HCT116 (cell line): ENCODE measurements at regions not wholly inside any gene's neighbourhood (a gene's known extent, or its start where the extent isn't known, plus 50 kb on each side); places are given as distances from the start of the nearest gene placed in this dataset.

Source experiments
- ATAC-seq: fragments of 200-7000 bp; cut with Tn5 transposase; 2 replicates; pipeline ENCODE4 v1.9.1; 2020; ENCODE audit warnings: mild to moderate bottlenecking, moderate library complexity
- BruUV-seq: library from RNA; stranded (reverse); fragments of 400-500 nt; replicated peaks from 2 replicates; lab custom pipeline; 2021; lab: Mats Ljungman, UMichigan
- CTCF ChIA-PET: fragments of 300-600 bp; sonication (Branson Sonifier 250); formaldehyde crosslinking; loops from one replicate; lab custom pipeline; 2021; ENCODE audit warnings: antibody characterized with exemption; lab: Charles Lee
- POLR2A ChIA-PET: fragments of 300-600, 350-600 bp; sonication (Branson Sonifier 250); formaldehyde crosslinking; loops from one replicate; lab custom pipeline; 2021; ENCODE audit warnings: antibody characterized with exemption; lab: Charles Lee
- RAD21 ChIA-PET, 2 experiments: fragments of 300-600 bp; sonication (Branson Sonifier 250); formaldehyde crosslinking; loops; one replicate each; lab custom pipeline; 2023; ENCODE audit warnings: low total read pairs in 2 of 2; ENCODE audit not compliant: uncharacterized antibody in 2 of 2, unreplicated experiment in 2 of 2, low non-redundant PET in 1 of 2; lab: Charles Lee
- DNase-seq: peaks from one replicate; pipeline ENCODE4 v3.0.0-alpha.2; 2010; ENCODE audit warnings: low read depth, low spot score
- H2AFZ ChIP-seq: fragments of 200-600 bp; shearing (Covaris generic), sonication (generic); 2 replicates; pipeline ENCODE4 v1.6.1; 2017; ENCODE audit warnings: low read depth, mixed run types, mixed read lengths, antibody characterized with exemption, low read length; ENCODE audit not compliant: poor library complexity, severe bottlenecking
- H3K27ac ChIP-seq: 2 replicates; pipeline ENCODE4 v1.5.1; 2012; ENCODE audit warnings: low read depth, low read length
- H3K27me3 ChIP-seq: fragments of 200-600 bp; sonication (generic); 2 replicates; pipeline ENCODE4 v1.6.1; 2016; ENCODE audit warnings: mixed run types, low read length, mixed read lengths; ENCODE audit not compliant: insufficient read depth
- H3K36me3 ChIP-seq, 2 experiments: fragments of 200-500 bp in 1 of 2; fragments of 200-600 bp in 1 of 2; sonication (Bioruptor generic) in 1 of 2; sonication (generic) in 1 of 2; 2 replicates each; pipeline versions ENCODE4 v1.5.1 to v1.6.1; 2014 to 2016; ENCODE audit warnings: low read length in 2 of 2, inconsistent platforms in 1 of 2, mixed read lengths in 1 of 2, mixed run types in 1 of 2; ENCODE audit not compliant: insufficient read depth in 2 of 2, control insufficient read depth in 1 of 2
- H3K4me1 ChIP-seq, 2 experiments: fragments of 200-600 bp in 1 of 2; sonication (generic) in 1 of 2; 2 replicates each; pipeline versions ENCODE4 v1.5.1 to v1.6.1; 2012 to 2017; ENCODE audit warnings: low read length in 2 of 2, inconsistent platforms in 1 of 2, mild to moderate bottlenecking in 1 of 2, mixed read lengths in 1 of 2, mixed run types in 1 of 2, moderate library complexity in 1 of 2; ENCODE audit not compliant: insufficient read depth in 2 of 2, control insufficient read depth in 1 of 2
- H3K4me2 ChIP-seq: fragments of 200-600 bp; sonication (generic); 2 replicates; pipeline ENCODE4 v1.6.1; 2017; ENCODE audit warnings: mixed run types, low read length, mixed read lengths
- H3K4me3 ChIP-seq, 2 experiments: fragments of 200-600 bp in 1 of 2; sonication (generic) in 1 of 2; replicated peaks in 1 of 2; 2 replicates each; pipeline ENCODE4 v1.5.1; 2011 to 2016; ENCODE audit warnings: low read length in 2 of 2, control low read depth in 1 of 2, low read depth in 1 of 2, mild to moderate bottlenecking in 1 of 2, mixed read lengths in 1 of 2, mixed run types in 1 of 2
- H3K79me2 ChIP-seq: fragments of 200-600 bp; sonication (generic); 2 replicates; pipeline ENCODE4 v1.6.1; 2017; ENCODE audit warnings: mild to moderate bottlenecking, mixed run types, low read length, moderate library complexity, mixed read lengths; ENCODE audit not compliant: insufficient read depth
- H3K9ac ChIP-seq: fragments of 200-600 bp; sonication (generic); 2 replicates; pipeline ENCODE4 v1.6.1; 2016; ENCODE audit warnings: low read length, mixed read lengths
- H3K9me2 ChIP-seq: fragments of 200-600 bp; sonication (generic), shearing (Covaris generic); 2 replicates; pipeline ENCODE4 v1.6.1; 2017; ENCODE audit warnings: mixed run types, mild to moderate bottlenecking, moderate library complexity; ENCODE audit not compliant: insufficient read depth
- H3K9me3 ChIP-seq, 2 experiments: fragments of 200-500 bp in 1 of 2; fragments of 200-600 bp in 1 of 2; sonication (Bioruptor generic) in 1 of 2; sonication (generic) in 1 of 2; 2 replicates each; pipeline ENCODE4 v1.6.1; 2014 to 2017; ENCODE audit warnings: low read length in 2 of 2, mixed read lengths in 2 of 2, inconsistent platforms in 1 of 2, low read depth in 1 of 2, mild to moderate bottlenecking in 1 of 2, mixed run types in 1 of 2, moderate library complexity in 1 of 2; ENCODE audit not compliant: control insufficient read depth in 1 of 2, insufficient read depth in 1 of 2
- H4K20me1 ChIP-seq: fragments of 200-600 bp; sonication (generic), shearing (Covaris generic); 2 replicates; pipeline ENCODE4 v1.6.1; 2017; ENCODE audit warnings: mixed run types, mild to moderate bottlenecking, moderate library complexity; ENCODE audit not compliant: insufficient read depth
- EGR1 ChIP-seq: IDR thresholded peaks from 2 replicates; pipeline ENCODE4 v1.6.1; 2012; ENCODE audit warnings: low read depth
- EZH2 ChIP-seq: fragments of 200-600 bp; sonication (generic); IDR thresholded peaks from 2 replicates; pipeline ENCODE4 v1.6.1; 2017; ENCODE audit warnings: antibody characterized with exemption, mixed run types
- MAX ChIP-seq: IDR thresholded peaks from 2 replicates; pipeline ENCODE4 v1.6.1; 2012
- POLR2AphosphoS5 ChIP-seq: IDR thresholded peaks from 2 replicates; pipeline ENCODE4 v1.6.1; 2011; ENCODE audit warnings: mild to moderate bottlenecking, low read depth, low read length, moderate library complexity
- SIN3A ChIP-seq: IDR thresholded peaks from 2 replicates; pipeline ENCODE4 v1.6.1; 2012; ENCODE audit warnings: low read depth
- intact Hi-C: fragments of 100-400 bp; cut with micrococcal nuclease; formaldehyde crosslinking; loops from 2 replicates; pipeline ENCODE4 v1.10.0; 2022

- ChIA-PET POLR2A (no interaction called here), CTCF (interaction anchor here (1.3 kb wide), 1 partner anchor 28 kb away, joined by 3 read pairs; no protein-coding TSS in a partner anchor), RAD21 (no interaction called here)
- intact Hi-C loops: no loop called here
- Histone ChIP-seq H3K9ac (no peak overlapping the region), H2AFZ (no peak overlapping the region), H3K9me3 (no peaks in the 10 kb centered on the region), H3K9me2 (no peaks in the 10 kb centered on the region), H3K36me3 (no peaks in the 10 kb centered on the region), H3K79me2 (no peaks in the 10 kb centered on the region), H4K20me1 (no peaks in the 10 kb centered on the region), H3K4me1 (no peaks in the 10 kb centered on the region), H3K27ac (no peak overlapping the region), H3K27me3 (peaks cover 14% of the 10 kb centered on the region), H3K4me3 (no peak overlapping the region), H3K4me2 (no peak overlapping the region)
- ATAC-seq (no peak), DNase-seq (no peak)
- TF ChIP-seq POLR2AphosphoS5 (no peak), MAX (no peak), SIN3A (no peak)
- BruUV-seq: no TSS peak
Observed at GRCh38 chr10:11396311-11396955, 215.0 kb downstream of the USP6NL start.

- intact Hi-C loops: no loop called here
- POLR2A ChIA-PET: no interaction called here
- no peak overlapping the region for H3K9ac ChIP-seq
- no peaks in the 10 kb centered on the region for H3K9me2 ChIP-seq
- no peaks in the 10 kb centered on the region for H4K20me1 ChIP-seq
- ATAC-seq (no peak), DNase-seq (no peak)
- no peak overlapping the region for H3K4me2 ChIP-seq
- H3K4me3 ChIP-seq: no peak overlapping the region
- no peaks in the 10 kb centered on the region for H3K79me2 ChIP-seq
- no peaks in the 10 kb centered on the region for H3K9me3 ChIP-seq
- TF ChIP-seq EGR1 (no peak), EZH2 (no peak)
- no peak overlapping the region for H3K27ac ChIP-seq
- no peak overlapping the region for H2AFZ ChIP-seq
- peaks cover 14% of the 10 kb centered on the region for H3K27me3 ChIP-seq
- no peaks in the 10 kb centered on the region for H3K4me1 ChIP-seq
- no peaks in the 10 kb centered on the region for H3K36me3 ChIP-seq
- RAD21 ChIA-PET: no interaction called here
- CTCF ChIA-PET: interaction anchor here (1.3 kb wide), 1 partner anchor 29 kb away, joined by 3 read pairs; no protein-coding TSS in a partner anchor
- no TSS peak for BruUV-seq
Observed at GRCh38 chr10:11395581-11396310, 215.7 kb downstream of the USP6NL start.
